WTC11 (cell line): ENCODE measurements at regions not wholly inside any gene's neighbourhood (a gene's known extent, or its start where the extent isn't known, plus 50 kb on each side); places are given as distances from the start of the nearest gene placed in this dataset.
"Not testable (repeated sequence)": the region's sequence is repeated elsewhere in the genome, so short reads cannot be mapped to it uniquely, and the experiment has no call there.

Experiments used
- ATAC-seq: fragments of 200-7000 bp; cut with Tn5 transposase; 2 replicates; pipeline ENCODE4 v1.10.0; 2021; ENCODE audit warnings: mild to moderate bottlenecking, moderate library complexity
- CTCF ChIA-PET: fragments of 300-600 bp; sonication (Branson Sonifier 250); formaldehyde crosslinking; loops from one replicate; lab custom pipeline; 2021; ENCODE audit warnings: antibody characterized with exemption; lab: Charles Lee
- POLR2A ChIA-PET: fragments of 350-600 bp; sonication (Branson Sonifier 250); formaldehyde crosslinking; loops from one replicate; lab custom pipeline; 2021; ENCODE audit warnings: antibody characterized with exemption; lab: Charles Lee
- DNase-seq: peaks from one replicate; pipeline ENCODE4 v3.0.0; 2021; ENCODE audit warnings: low spot score
- H3K27ac Mint-ChIP-seq: 2 replicates; pipeline ENCODE4 v1.8.0; 2021; ENCODE audit warnings: mixed read lengths
- H3K27me3 Mint-ChIP-seq: 2 replicates; pipeline ENCODE4 v1.8.0; 2021; ENCODE audit warnings: low read depth, mild to moderate bottlenecking, moderate library complexity, mixed read lengths
- H3K36me3 Mint-ChIP-seq: 2 replicates; pipeline ENCODE4 v1.8.0; 2021; ENCODE audit warnings: mixed read lengths
- H3K4me1 Mint-ChIP-seq: 2 replicates; pipeline ENCODE4 v1.8.0; 2022; ENCODE audit warnings: mixed read lengths
- H3K4me3 Mint-ChIP-seq: 2 replicates; pipeline ENCODE4 v1.8.0; 2021; ENCODE audit warnings: mild to moderate bottlenecking, moderate library complexity, mixed read lengths
- H3K9me3 Mint-ChIP-seq: 2 replicates; pipeline ENCODE4 v1.8.0; 2021; ENCODE audit warnings: mixed read lengths
- SMAD3 ChIP-seq: sonication (generic); formaldehyde crosslinking; IDR thresholded peaks from 2 replicates; pipeline ENCODE4 v1.8.0; 2022; ENCODE audit warnings: missing genetic modification reagents, mild to moderate bottlenecking, borderline replicate concordance
- ZNF317 ChIP-seq: sonication (generic); formaldehyde crosslinking; IDR thresholded peaks from 2 replicates; pipeline ENCODE4 v1.8.1; 2023; ENCODE audit warnings: low read depth, mild to moderate bottlenecking, moderate library complexity, missing genetic modification reagents, borderline replicate concordance
- ZNF416 ChIP-seq: fragments of 250-450 bp; sonication (Bioruptor Pico); IDR thresholded peaks from 2 replicates; pipeline ENCODE4 v1.9.0; 2021; ENCODE audit warnings: mild to moderate bottlenecking, inconsistent platforms
- TF ChIP-seq, protein P1 (sequence below): sonication (generic); formaldehyde crosslinking; conservative IDR thresholded peaks from 2 replicates; pipeline ENCODE4 v1.8.1; 2023; ENCODE audit warnings: mild to moderate bottlenecking, low read depth, missing genetic modification reagents, moderate library complexity
- TF ChIP-seq, protein P2 (sequence below): sonication (generic); formaldehyde crosslinking; IDR thresholded peaks from 2 replicates; pipeline ENCODE4 v1.8.0; 2023; ENCODE audit warnings: mild to moderate bottlenecking, missing genetic modification reagents
- TF ChIP-seq, protein P3 (sequence below): sonication (generic); formaldehyde crosslinking; IDR thresholded peaks from 2 replicates; pipeline ENCODE4 v1.8.0; 2022; ENCODE audit warnings: mild to moderate bottlenecking, missing genetic modification reagents
- TF ChIP-seq, protein P4 (sequence below): fragments of 250-450 bp; sonication (Bioruptor Pico); IDR thresholded peaks from 2 replicates; pipeline ENCODE4 v1.9.0; 2021; ENCODE audit warnings: mild to moderate bottlenecking

DNA sequence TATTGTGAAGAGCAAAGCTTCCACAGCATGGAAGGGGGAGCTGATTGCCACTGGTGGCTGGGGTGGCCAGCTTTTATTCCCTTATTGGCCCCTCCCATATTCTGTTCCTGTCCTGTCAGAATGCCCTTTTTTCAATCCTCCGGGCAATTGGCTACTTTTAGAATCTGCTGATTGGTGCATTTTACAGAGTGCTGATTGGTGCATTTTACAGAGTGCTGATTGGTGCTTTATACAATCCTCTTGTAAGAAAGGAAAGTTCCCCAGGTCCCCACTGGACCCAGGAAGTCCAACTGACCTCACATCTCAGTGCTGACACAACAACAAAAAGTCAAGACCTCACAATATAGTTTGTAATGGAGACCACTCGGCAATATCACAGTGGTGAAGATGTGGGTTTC is 195.0 kb downstream of the SPATA31A6 start (continued):
- TF ChIP-seq, protein P1, sequence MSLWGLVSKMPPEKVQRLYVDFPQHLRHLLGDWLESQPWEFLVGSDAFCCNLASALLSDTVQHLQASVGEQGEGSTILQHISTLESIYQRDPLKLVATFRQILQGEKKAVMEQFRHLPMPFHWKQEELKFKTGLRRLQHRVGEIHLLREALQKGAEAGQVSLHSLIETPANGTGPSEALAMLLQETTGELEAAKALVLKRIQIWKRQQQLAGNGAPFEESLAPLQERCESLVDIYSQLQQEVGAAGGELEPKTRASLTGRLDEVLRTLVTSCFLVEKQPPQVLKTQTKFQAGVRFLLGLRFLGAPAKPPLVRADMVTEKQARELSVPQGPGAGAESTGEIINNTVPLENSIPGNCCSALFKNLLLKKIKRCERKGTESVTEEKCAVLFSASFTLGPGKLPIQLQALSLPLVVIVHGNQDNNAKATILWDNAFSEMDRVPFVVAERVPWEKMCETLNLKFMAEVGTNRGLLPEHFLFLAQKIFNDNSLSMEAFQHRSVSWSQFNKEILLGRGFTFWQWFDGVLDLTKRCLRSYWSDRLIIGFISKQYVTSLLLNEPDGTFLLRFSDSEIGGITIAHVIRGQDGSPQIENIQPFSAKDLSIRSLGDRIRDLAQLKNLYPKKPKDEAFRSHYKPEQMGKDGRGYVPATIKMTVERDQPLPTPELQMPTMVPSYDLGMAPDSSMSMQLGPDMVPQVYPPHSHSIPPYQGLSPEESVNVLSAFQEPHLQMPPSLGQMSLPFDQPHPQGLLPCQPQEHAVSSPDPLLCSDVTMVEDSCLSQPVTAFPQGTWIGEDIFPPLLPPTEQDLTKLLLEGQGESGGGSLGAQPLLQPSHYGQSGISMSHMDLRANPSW (CRISPR knock-in tag): no peak
- TF ChIP-seq, protein P2, sequence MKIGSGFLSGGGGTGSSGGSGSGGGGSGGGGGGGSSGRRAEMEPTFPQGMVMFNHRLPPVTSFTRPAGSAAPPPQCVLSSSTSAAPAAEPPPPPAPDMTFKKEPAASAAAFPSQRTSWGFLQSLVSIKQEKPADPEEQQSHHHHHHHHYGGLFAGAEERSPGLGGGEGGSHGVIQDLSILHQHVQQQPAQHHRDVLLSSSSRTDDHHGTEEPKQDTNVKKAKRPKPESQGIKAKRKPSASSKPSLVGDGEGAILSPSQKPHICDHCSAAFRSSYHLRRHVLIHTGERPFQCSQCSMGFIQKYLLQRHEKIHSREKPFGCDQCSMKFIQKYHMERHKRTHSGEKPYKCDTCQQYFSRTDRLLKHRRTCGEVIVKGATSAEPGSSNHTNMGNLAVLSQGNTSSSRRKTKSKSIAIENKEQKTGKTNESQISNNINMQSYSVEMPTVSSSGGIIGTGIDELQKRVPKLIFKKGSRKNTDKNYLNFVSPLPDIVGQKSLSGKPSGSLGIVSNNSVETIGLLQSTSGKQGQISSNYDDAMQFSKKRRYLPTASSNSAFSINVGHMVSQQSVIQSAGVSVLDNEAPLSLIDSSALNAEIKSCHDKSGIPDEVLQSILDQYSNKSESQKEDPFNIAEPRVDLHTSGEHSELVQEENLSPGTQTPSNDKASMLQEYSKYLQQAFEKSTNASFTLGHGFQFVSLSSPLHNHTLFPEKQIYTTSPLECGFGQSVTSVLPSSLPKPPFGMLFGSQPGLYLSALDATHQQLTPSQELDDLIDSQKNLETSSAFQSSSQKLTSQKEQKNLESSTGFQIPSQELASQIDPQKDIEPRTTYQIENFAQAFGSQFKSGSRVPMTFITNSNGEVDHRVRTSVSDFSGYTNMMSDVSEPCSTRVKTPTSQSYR (CRISPR knock-in tag): no peak
- TF ChIP-seq, protein P3, sequence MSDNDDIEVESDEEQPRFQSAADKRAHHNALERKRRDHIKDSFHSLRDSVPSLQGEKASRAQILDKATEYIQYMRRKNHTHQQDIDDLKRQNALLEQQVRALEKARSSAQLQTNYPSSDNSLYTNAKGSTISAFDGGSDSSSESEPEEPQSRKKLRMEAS (CRISPR knock-in tag): no peak
- TF ChIP-seq, protein P4, sequence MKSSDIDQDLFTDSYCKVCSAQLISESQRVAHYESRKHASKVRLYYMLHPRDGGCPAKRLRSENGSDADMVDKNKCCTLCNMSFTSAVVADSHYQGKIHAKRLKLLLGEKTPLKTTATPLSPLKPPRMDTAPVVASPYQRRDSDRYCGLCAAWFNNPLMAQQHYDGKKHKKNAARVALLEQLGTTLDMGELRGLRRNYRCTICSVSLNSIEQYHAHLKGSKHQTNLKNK (CRISPR knock-in tag): no peak
- TF ChIP-seq ZNF317 (CRISPR knock-in tag): no peak
- TF ChIP-seq, all 79 proteins: peak for 0

DNA sequence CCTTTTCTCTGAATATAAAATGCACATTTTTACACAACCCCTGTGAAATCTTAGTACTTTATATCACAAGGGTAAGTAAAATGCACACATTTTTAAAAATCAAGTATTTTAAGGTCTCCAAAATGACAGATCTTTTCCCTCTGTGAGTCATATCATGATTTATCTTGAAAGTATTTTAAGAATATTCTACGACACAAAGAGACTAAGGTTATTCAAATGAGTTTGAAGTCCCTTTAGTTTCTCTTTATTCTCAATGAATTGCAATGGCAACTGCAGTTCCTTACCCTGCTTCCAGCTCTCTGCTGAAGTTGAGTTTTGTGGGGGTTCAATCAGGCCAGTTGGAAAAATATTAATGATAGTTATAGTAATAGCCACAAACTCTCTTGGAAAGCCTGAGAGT is 196.1 kb downstream of the SPATA31A6 start:
- DNase-seq, POLR2A ChIA-PET, H3K4me1 Mint-ChIP-seq, CTCF ChIA-PET, ATAC-seq, H3K27ac Mint-ChIP-seq, H3K4me3 Mint-ChIP-seq, H3K36me3 Mint-ChIP-seq: not testable (repeated sequence)
- Mint-ChIP-seq H3K27me3 (peaks cover 14% of the 10 kb centered on the region), H3K9me3 (peaks cover 12% of the 10 kb centered on the region)

DNA sequence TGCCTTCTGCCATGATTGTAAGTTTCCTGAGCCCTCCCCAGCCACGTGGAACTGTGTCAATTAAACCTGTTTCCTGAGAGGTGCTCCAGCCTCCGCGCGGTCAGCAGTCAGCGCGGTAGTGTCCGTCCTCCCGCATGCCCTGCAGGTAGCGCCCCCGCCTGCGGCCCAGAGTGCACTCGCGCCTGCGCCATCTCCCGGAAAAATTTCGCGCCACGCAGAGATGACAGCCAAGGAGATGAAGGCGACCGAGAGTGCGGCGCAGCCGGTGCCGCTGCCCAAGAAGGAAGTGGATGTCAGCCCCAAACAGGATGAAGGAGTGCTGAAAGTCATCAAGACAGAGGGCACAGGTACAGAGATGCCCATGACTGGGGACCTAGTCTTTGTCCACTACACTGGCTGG is 201.1 kb downstream of the SPATA31A6 start:
- CTCF ChIA-PET, H3K36me3 Mint-ChIP-seq, H3K27ac Mint-ChIP-seq, POLR2A ChIA-PET, DNase-seq, H3K27me3 Mint-ChIP-seq, H3K9me3 Mint-ChIP-seq, H3K4me1 Mint-ChIP-seq, ATAC-seq, H3K4me3 Mint-ChIP-seq: not testable (repeated sequence)

DNA sequence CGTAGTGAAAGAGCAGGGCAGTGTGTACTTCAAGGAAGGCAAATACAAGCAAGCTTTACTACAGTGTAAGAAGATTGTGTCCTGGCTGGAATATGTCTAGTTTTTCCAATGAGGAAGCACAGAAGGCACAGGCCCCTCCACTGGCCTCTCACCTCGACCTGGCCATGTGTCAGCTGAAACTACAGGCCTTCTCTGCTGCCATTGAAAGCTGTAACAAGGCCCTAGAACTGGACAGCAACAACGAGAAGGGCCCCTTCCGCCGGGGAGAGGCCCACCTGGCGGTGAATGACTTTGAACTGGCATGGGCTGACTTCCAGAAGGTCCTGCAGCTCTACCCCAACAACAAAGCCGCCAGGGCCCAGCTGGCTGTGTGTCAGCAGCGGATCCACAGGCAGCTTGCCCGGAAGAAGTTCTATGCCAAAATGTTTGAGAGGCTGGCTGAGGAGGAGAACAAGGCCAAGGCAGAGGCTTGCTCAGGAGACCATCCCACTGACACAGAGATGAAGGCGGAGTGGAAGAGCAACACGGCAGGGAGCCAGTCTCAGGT is 202.2 kb downstream of the SPATA31A6 start:
- H3K4me3 Mint-ChIP-seq, H3K4me1 Mint-ChIP-seq, POLR2A ChIA-PET, H3K9me3 Mint-ChIP-seq, H3K36me3 Mint-ChIP-seq, CTCF ChIA-PET, H3K27me3 Mint-ChIP-seq, H3K27ac Mint-ChIP-seq, DNase-seq, ATAC-seq: not testable (repeated sequence)

DNA sequence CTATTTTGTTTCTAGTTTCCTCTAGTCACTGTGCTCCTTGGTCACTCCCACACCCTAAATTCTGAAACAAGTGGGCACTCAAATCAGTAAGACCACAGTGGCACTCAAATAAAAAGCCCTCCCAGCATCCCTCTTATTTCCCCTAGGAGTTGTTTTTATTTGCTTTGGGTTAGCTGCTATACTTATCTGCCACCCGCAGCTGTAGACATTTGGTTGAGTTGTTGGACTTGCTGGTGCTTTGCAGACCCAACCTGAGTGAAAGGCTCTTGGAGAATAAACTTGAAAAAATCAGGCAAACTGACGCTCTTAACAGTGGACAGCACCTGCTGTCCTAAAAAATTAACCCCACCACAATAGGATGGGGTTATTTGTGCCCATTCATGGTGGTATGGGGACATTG is 203.0 kb downstream of the SPATA31A6 start:
- no peaks in the 10 kb centered on the region for H3K4me1 Mint-ChIP-seq
- TF ChIP-seq ZNF416 (CRISPR knock-in tag) (no peak), SMAD3 (CRISPR knock-in tag) (no peak)
- TF ChIP-seq, all 79 proteins: peak for 0
- Mint-ChIP-seq H3K9me3 (no peaks in the 10 kb centered on the region; the same call in 1 of the 2 replicates), H3K36me3 (no peaks in the 10 kb centered on the region), H3K27me3 (peaks cover 2% of the 10 kb centered on the region; the same call in 1 of the 2 replicates), H3K27ac (no peak overlapping the region), H3K4me3 (no peak overlapping the region)
- CTCF ChIA-PET: no interaction called here
- ATAC-seq (no peak), DNase-seq (no peak)
- POLR2A ChIA-PET: no interaction called here
